ENCODE measurements at regions not wholly inside any gene's neighbourhood (a gene's known extent, or its start where the extent isn't known, plus 50 kb on each side); places are given as distances from the start of the nearest gene placed in this dataset.

GRCh38 chr16:59252317-59252716 lies 518.2 kb upstream of the GOT2 start:
- TF ChIP-seq POLR2AphosphoS5 (IDR thresholded peaks at IDR 0.05) (no peak), POLR2A (IDR thresholded peaks at IDR 0.05) (no peak)
- TF ChIP-seq, protein P1, sequence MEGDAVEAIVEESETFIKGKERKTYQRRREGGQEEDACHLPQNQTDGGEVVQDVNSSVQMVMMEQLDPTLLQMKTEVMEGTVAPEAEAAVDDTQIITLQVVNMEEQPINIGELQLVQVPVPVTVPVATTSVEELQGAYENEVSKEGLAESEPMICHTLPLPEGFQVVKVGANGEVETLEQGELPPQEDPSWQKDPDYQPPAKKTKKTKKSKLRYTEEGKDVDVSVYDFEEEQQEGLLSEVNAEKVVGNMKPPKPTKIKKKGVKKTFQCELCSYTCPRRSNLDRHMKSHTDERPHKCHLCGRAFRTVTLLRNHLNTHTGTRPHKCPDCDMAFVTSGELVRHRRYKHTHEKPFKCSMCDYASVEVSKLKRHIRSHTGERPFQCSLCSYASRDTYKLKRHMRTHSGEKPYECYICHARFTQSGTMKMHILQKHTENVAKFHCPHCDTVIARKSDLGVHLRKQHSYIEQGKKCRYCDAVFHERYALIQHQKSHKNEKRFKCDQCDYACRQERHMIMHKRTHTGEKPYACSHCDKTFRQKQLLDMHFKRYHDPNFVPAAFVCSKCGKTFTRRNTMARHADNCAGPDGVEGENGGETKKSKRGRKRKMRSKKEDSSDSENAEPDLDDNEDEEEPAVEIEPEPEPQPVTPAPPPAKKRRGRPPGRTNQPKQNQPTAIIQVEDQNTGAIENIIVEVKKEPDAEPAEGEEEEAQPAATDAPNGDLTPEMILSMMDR (IDR thresholded peaks at IDR 0.05 in 8 of 11, conservative IDR thresholded peaks at IDR 0.05 in 3 of 11), result no peak
